ENCODE measurements at regions not wholly inside any gene's neighbourhood (a gene's known extent, or its start where the extent isn't known, plus 50 kb on each side); places are given as distances from the start of the nearest gene placed in this dataset.
"Not testable (repeated sequence)": the region's sequence is repeated elsewhere in the genome, so short reads cannot be mapped to it uniquely, and the experiment has no call there.

- H3F3A ChIP-seq (ENCODE audit: insufficient read depth): no peaks in the 10 kb centered on the region
- H4K20me1 ChIP-seq (ENCODE audit: low read depth, low read length): no peaks in the 10 kb centered on the region
- no peak overlapping the region for H3K9ac ChIP-seq (ENCODE audit: low read length)
- H3K27me3 ChIP-seq (ENCODE audit: low read length): no peaks in the 10 kb centered on the region
- H3K79me2 ChIP-seq (ENCODE audit: insufficient read depth, low read length): no peaks in the 10 kb centered on the region
- H3K27ac ChIP-seq (ENCODE audit: low read depth, low read length): no peak overlapping the region
- no peak overlapping the region for H3K4me3 ChIP-seq (ENCODE audit: insufficient read depth, low read length, poor library complexity, severe bottlenecking)
- TF ChIP-seq CTCF (IDR thresholded peaks at IDR 0.05; ENCODE audit: insufficient read depth, low read length, poor library complexity, severe bottlenecking) (no peak), EZH2phosphoT487 (conservative IDR thresholded peaks at IDR 0.05; ENCODE audit: low read length) (no peak)
- no peak overlapping the region for H2AFZ ChIP-seq (ENCODE audit: low read depth, low read length, severe bottlenecking)
- H3K9me3 ChIP-seq (ENCODE audit: insufficient read depth, low read length): no peaks in the 10 kb centered on the region
- no peaks in the 10 kb centered on the region for H3K9me2 ChIP-seq (replicated peaks; ENCODE audit: insufficient read depth, low read length)
- H3K36me3 ChIP-seq (ENCODE audit: low read length): no peaks in the 10 kb centered on the region
- no peak overlapping the region for H3K4me2 ChIP-seq (ENCODE audit: low read depth, low read length, poor library complexity, severe bottlenecking)
Observed at GRCh38 chr14:25322784-25323183, 272.8 kb upstream of the STXBP6 start.

GRCh38 chr14:25316007-25316406, 266.1 kb upstream of the STXBP6 start:
- H3K27me3 ChIP-seq (ENCODE audit: low read length); H3F3A ChIP-seq (ENCODE audit: insufficient read depth); H3K36me3 ChIP-seq (ENCODE audit: low read length); H3K9me3 ChIP-seq (ENCODE audit: insufficient read depth, low read length); H3K4me2 ChIP-seq (ENCODE audit: low read depth, low read length, poor library complexity, severe bottlenecking); H3K79me2 ChIP-seq (ENCODE audit: insufficient read depth, low read length); H2AFZ ChIP-seq (ENCODE audit: low read depth, low read length, severe bottlenecking); H3K27ac ChIP-seq (ENCODE audit: low read depth, low read length); H3K4me3 ChIP-seq (ENCODE audit: insufficient read depth, low read length, poor library complexity, severe bottlenecking); H4K20me1 ChIP-seq (ENCODE audit: low read depth, low read length); H3K9ac ChIP-seq (ENCODE audit: low read length); H3K9me2 ChIP-seq (replicated peaks; ENCODE audit: insufficient read depth, low read length): not testable (repeated sequence)

- H2AFZ ChIP-seq (ENCODE audit: low read depth, low read length, severe bottlenecking): no peak overlapping the region
- no peaks in the 10 kb centered on the region for H3K9me3 ChIP-seq (ENCODE audit: insufficient read depth, low read length)
- no peak overlapping the region for H3K4me3 ChIP-seq (ENCODE audit: insufficient read depth, low read length, poor library complexity, severe bottlenecking)
- TF ChIP-seq EZH2phosphoT487 (conservative IDR thresholded peaks at IDR 0.05; ENCODE audit: low read length) (no peak), CTCF (IDR thresholded peaks at IDR 0.05; ENCODE audit: insufficient read depth, low read length, poor library complexity, severe bottlenecking) (no peak)
- no peak overlapping the region for H3K27ac ChIP-seq (ENCODE audit: low read depth, low read length)
- H4K20me1 ChIP-seq (ENCODE audit: low read depth, low read length): no peaks in the 10 kb centered on the region
- no peaks in the 10 kb centered on the region for H3K36me3 ChIP-seq (ENCODE audit: low read length)
- H3K27me3 ChIP-seq (ENCODE audit: low read length): no peaks in the 10 kb centered on the region
- H3K9ac ChIP-seq (ENCODE audit: low read length): no peak overlapping the region
- H3K4me2 ChIP-seq (ENCODE audit: low read depth, low read length, poor library complexity, severe bottlenecking): no peak overlapping the region
- H3K79me2 ChIP-seq (ENCODE audit: insufficient read depth, low read length): no peaks in the 10 kb centered on the region
- no peaks in the 10 kb centered on the region for H3F3A ChIP-seq (ENCODE audit: insufficient read depth)
- H3K9me2 ChIP-seq (replicated peaks; ENCODE audit: insufficient read depth, low read length): no peaks in the 10 kb centered on the region
Observed at GRCh38 chr14:25308244-25308643, 258.3 kb upstream of the STXBP6 start.

GRCh38 chr14:25303934-25304333, 254.0 kb upstream of the STXBP6 start:
- Histone ChIP-seq H3K9me2 (replicated peaks; ENCODE audit: insufficient read depth, low read length) (no peaks in the 10 kb centered on the region), H3K27ac (ENCODE audit: low read depth, low read length) (no peak overlapping the region), H3K4me3 (ENCODE audit: insufficient read depth, low read length, poor library complexity, severe bottlenecking) (no peak overlapping the region), H3K79me2 (ENCODE audit: insufficient read depth, low read length) (no peaks in the 10 kb centered on the region), H3F3A (ENCODE audit: insufficient read depth) (no peaks in the 10 kb centered on the region), H3K4me2 (ENCODE audit: low read depth, low read length, poor library complexity, severe bottlenecking) (no peak overlapping the region), H3K36me3 (ENCODE audit: low read length) (no peaks in the 10 kb centered on the region), H2AFZ (ENCODE audit: low read depth, low read length, severe bottlenecking) (no peak overlapping the region), H4K20me1 (ENCODE audit: low read depth, low read length) (no peaks in the 10 kb centered on the region), H3K9ac (ENCODE audit: low read length) (no peak overlapping the region), H3K27me3 (ENCODE audit: low read length) (no peaks in the 10 kb centered on the region), H3K9me3 (ENCODE audit: insufficient read depth, low read length) (no peaks in the 10 kb centered on the region)
- TF ChIP-seq EZH2phosphoT487 (conservative IDR thresholded peaks at IDR 0.05; ENCODE audit: low read length) (no peak), CTCF (IDR thresholded peaks at IDR 0.05; ENCODE audit: insufficient read depth, low read length, poor library complexity, severe bottlenecking) (no peak)
